ENCODE measurements at regions not wholly inside any gene's neighbourhood (a gene's known extent, or its start where the extent isn't known, plus 50 kb on each side); places are given as distances from the start of the nearest gene placed in this dataset.

DNA sequence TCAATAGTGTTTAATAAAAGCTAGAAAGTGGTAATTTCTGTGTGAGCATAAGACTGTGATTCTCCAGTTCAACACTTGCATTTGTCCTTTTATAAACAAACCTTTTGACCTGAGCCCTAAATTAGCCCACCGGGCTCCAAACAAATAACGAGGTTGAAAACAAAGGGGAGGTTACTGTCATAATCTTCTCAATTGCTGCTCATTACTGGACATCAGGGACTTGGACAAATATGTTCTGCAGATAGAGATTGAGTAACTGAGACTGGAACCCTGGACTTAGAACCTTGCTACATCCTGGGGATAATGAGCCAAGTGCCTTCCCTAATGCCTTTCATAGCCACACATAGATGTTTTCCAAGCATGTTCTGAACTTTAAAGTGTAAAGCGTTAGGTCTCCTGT lies 84.2 kb upstream of the PCSK2 start:
- no peak overlapping the region for H3T11ph ChIP-seq (ENCODE audit: low read length)
- no peak overlapping the region for H3K18ac ChIP-seq (ENCODE audit: insufficient read length, low read depth, low read length)
- H3K27ac ChIP-seq (ENCODE audit: insufficient read length, low read depth, low read length): no peak overlapping the region
- H3K4me2 ChIP-seq (ENCODE audit: insufficient read depth, insufficient read length, low read length): no peak overlapping the region
- no peak overlapping the region for H2AFZ ChIP-seq (ENCODE audit: low read length)
- H2BK12ac ChIP-seq (ENCODE audit: insufficient read length, low read depth, low read length): no peak overlapping the region
- no peak overlapping the region for H2AK5ac ChIP-seq (ENCODE audit: insufficient read length, low read length)
- H3K56ac ChIP-seq (ENCODE audit: insufficient read length, low read depth, low read length): no peak overlapping the region
- no peak overlapping the region for H3K4ac ChIP-seq (ENCODE audit: low read depth, low read length)
- H4K91ac ChIP-seq (ENCODE audit: insufficient read length, low read depth, low read length): no peak overlapping the region
- no peak overlapping the region for H4K5ac ChIP-seq (ENCODE audit: insufficient read length, low read depth, low read length)
- no peaks in the 10 kb centered on the region for H4K20me1 ChIP-seq (ENCODE audit: control insufficient read depth, insufficient read depth, insufficient read length)
- H3K36me3 Mint-ChIP-seq (ENCODE audit: insufficient read depth in 1 of 3, low read depth in 3 of 3): no peaks in the 10 kb centered on the region
- no peaks in the 10 kb centered on the region for H3K9me3 ChIP-seq (ENCODE audit: control insufficient read depth, low read depth, low read length)
- H3K23ac ChIP-seq (ENCODE audit: insufficient read length, low read depth, low read length): no peak overlapping the region
- no peak for DNase-seq
- no peaks in the 10 kb centered on the region for H3K4me1 ChIP-seq (ENCODE audit: insufficient read depth, low read length)
- H3K4me1 Mint-ChIP-seq: no peaks in the 10 kb centered on the region
- no peak overlapping the region for H2BK5ac ChIP-seq (ENCODE audit: insufficient read length, low read length)
- H3K23me2 ChIP-seq (ENCODE audit: insufficient read length, low read depth, low read length, poor library complexity, severe bottlenecking): no peaks in the 10 kb centered on the region
- no peak overlapping the region for H3K4me3 Mint-ChIP-seq
- H3K79me2 ChIP-seq (ENCODE audit: insufficient read depth, low read length): no peaks in the 10 kb centered on the region
- no CpG with 5 or more reads among the region's 3 CpGs for WGBS (ENCODE audit: extremely low coverage, insufficient read length, low lambda C conversion rate)
- no peak overlapping the region for H2BK120ac ChIP-seq (ENCODE audit: low read depth, low read length, poor library complexity, severe bottlenecking)
- no peak overlapping the region for H3K14ac ChIP-seq (ENCODE audit: insufficient read depth, low read length)
- H2BK15ac ChIP-seq (ENCODE audit: low read depth, low read length): no peak overlapping the region
- H3K9me3 Mint-ChIP-seq: peaks cover 3 to 5% of the 10 kb centered on the region in 2 experiments; a peak in 1 of 5 replicates
- TF ChIP-seq CTCF (conservative IDR thresholded peaks at IDR 0.05): no peak
- H3K9ac ChIP-seq (ENCODE audit: extremely low read depth, insufficient read length, low read length): no peak overlapping the region
- H3K27me3 Mint-ChIP-seq (ENCODE audit: low read depth): no peaks in the 10 kb centered on the region
- H3K79me1 ChIP-seq (ENCODE audit: insufficient read depth, low read depth, low read length, poor library complexity, severe bottlenecking): no peaks in the 10 kb centered on the region
- no peaks in the 10 kb centered on the region for H3K27me3 ChIP-seq (ENCODE audit: insufficient read depth, low read length)
- no peak overlapping the region for H2BK20ac ChIP-seq (ENCODE audit: low read depth, low read length, poor library complexity, severe bottlenecking)
- H4K8ac ChIP-seq (replicated peaks; ENCODE audit: insufficient read length, low read depth, low read length): no peak overlapping the region
- H3K27ac Mint-ChIP-seq: no peak overlapping the region; a peak in 1 of 7 replicates

Measured in H9 (cell line).